ENCODE measurements at regions not wholly inside any gene's neighbourhood (a gene's known extent, or its start where the extent isn't known, plus 50 kb on each side); places are given as distances from the start of the nearest gene placed in this dataset.

- DNase-seq, result no peak
- H3K9me3 ChIP-seq, result no peaks in the 10 kb centered on the region
- H3K27me3 ChIP-seq, result no peaks in the 10 kb centered on the region
- intact Hi-C loops (cut with DNase I; ENCODE audit: low total_unique reads) (no loop called here), in situ Hi-C loops (cut with MboI; ENCODE audit: low pct_ligation_motif_present in 1 of 4, low pct_unique_long_range_greater_than_20kb in 1 of 4, low sequenced_read_pairs in 3 of 4) (no loop called here)
- TF ChIP-seq POLR2A (IDR thresholded peaks at IDR 0.05) (no peak), CTCF (IDR thresholded peaks at IDR 0.05) (no peak), POLR2AphosphoS5 (IDR thresholded peaks at IDR 0.05) (no peak), EP300 (IDR thresholded peaks at IDR 0.05; ENCODE audit: low read depth) (no peak)
- H3K27ac ChIP-seq, result no peak overlapping the region
- no peak overlapping the region for H3K4me3 ChIP-seq
- H3K36me3 ChIP-seq, result no peaks in the 10 kb centered on the region
- no peaks in the 10 kb centered on the region for H3K4me1 ChIP-seq
Measured at GRCh38 chr2:155645791-155646190, 686.7 kb downstream of the NR4A2 start.

GRCh38 chr2:155643056-155643775 lies 689.3 kb downstream of the NR4A2 start:
- H3K4me3 ChIP-seq, result no peak overlapping the region
- no peaks in the 10 kb centered on the region for H3K4me1 ChIP-seq
- no peak for TF ChIP-seq POLR2AphosphoS5 (IDR thresholded peaks at IDR 0.05)
- no peak for TF ChIP-seq CTCF (IDR thresholded peaks at IDR 0.05)
- in situ Hi-C loops (cut with MboI; ENCODE audit: low pct_ligation_motif_present in 1 of 4, low pct_unique_long_range_greater_than_20kb in 1 of 4, low sequenced_read_pairs in 3 of 4) (no loop called here), intact Hi-C loops (cut with DNase I; ENCODE audit: low total_unique reads) (no loop called here)
- no peaks in the 10 kb centered on the region for H3K36me3 ChIP-seq
- H3K27me3 ChIP-seq, result no peaks in the 10 kb centered on the region
- H3K9me3 ChIP-seq, result no peaks in the 10 kb centered on the region
- no peak for DNase-seq
- H3K27ac ChIP-seq, result no peak overlapping the region
- WGBS, 2 donors (ENCODE audit: low coverage in 1 of 2), result 50 to 53% methylated on average over 1 to 2 of the region's 2 CpGs

- intact Hi-C loops (cut with DNase I; ENCODE audit: low total_unique reads) (no loop called here), in situ Hi-C loops (cut with MboI; ENCODE audit: low pct_ligation_motif_present in 1 of 4, low pct_unique_long_range_greater_than_20kb in 1 of 4, low sequenced_read_pairs in 3 of 4) (no loop called here)
- 43 to 49% methylated on average over 4 of the region's 4 CpGs for WGBS, 2 donors (ENCODE audit: low coverage in 1 of 2)
- TF ChIP-seq POLR2AphosphoS5 (IDR thresholded peaks at IDR 0.05), result no peak
- no peak for TF ChIP-seq POLR2A (IDR thresholded peaks at IDR 0.05)
- TF ChIP-seq EP300 (IDR thresholded peaks at IDR 0.05; ENCODE audit: low read depth), result no peak
- TF ChIP-seq CTCF (IDR thresholded peaks at IDR 0.05), result no peak
- H3K27ac ChIP-seq, result no peak overlapping the region
- no peaks in the 10 kb centered on the region for H3K36me3 ChIP-seq
- H3K4me1 ChIP-seq, result no peaks in the 10 kb centered on the region
- no peaks in the 10 kb centered on the region for H3K9me3 ChIP-seq
- no peak for DNase-seq
- H3K27me3 ChIP-seq, result no peaks in the 10 kb centered on the region
- no peak overlapping the region for H3K4me3 ChIP-seq
Measured at GRCh38 chr2:155633887-155634570, 698.5 kb downstream of the NR4A2 start.

DNA sequence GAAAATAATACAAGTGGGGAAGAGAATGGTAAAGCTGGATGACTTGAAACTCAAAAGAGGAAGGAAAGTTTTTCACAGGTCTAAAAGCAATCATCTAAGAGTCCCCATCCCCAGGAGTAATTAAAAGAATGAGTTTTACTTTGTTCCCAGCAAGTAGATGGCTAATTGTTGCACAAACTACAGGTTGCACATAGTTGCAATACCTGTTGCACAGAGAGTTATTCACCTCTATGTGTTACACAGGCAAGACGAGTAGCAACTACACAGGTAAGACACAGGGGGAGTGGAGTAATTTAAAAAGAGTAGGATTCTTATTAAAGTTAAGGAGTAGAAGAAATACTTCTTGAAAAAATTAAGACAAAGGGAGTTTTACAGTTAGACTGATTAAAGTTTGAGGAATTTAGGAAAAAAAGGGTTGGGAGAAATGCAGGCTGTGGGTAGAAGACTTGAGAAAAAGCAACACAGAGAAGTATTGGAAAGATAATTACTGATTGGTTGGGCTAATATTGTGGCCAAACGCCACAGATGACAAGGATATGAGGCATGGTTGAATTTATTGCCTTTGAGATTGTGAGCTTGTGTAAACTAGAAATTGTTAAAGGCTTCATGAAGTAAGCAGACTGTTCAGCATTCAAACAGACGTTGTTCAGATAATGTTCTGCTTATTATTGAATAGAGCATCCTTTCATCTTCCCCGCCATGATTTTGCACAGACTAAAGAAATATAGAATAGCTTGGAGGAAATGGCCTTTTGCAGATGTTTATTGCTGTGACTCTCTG lies 699.3 kb downstream of the NR4A2 start:
- DNase-seq, result no peak
- Histone ChIP-seq H3K9me3 (no peaks in the 10 kb centered on the region), H3K27ac (no peak overlapping the region), H3K27me3 (no peaks in the 10 kb centered on the region), H3K4me3 (no peak overlapping the region), H3K36me3 (no peaks in the 10 kb centered on the region), H3K4me1 (no peaks in the 10 kb centered on the region)
- no peak for TF ChIP-seq POLR2AphosphoS5 (IDR thresholded peaks at IDR 0.05)
- no peak for TF ChIP-seq EP300 (IDR thresholded peaks at IDR 0.05; ENCODE audit: low read depth)
- TF ChIP-seq CTCF (IDR thresholded peaks at IDR 0.05), result no peak
- TF ChIP-seq POLR2A (IDR thresholded peaks at IDR 0.05), result no peak
- in situ Hi-C loops (cut with MboI; ENCODE audit: low pct_ligation_motif_present in 1 of 4, low pct_unique_long_range_greater_than_20kb in 1 of 4, low sequenced_read_pairs in 3 of 4) (no loop called here), intact Hi-C loops (cut with DNase I; ENCODE audit: low total_unique reads) (no loop called here)
- WGBS, 2 donors (ENCODE audit: low coverage in 1 of 2), result 32 to 40% methylated on average over 3 to 4 of the region's 4 CpGs
